Adipocyte (in vitro differentiated cells): ENCODE measurements at regions not wholly inside any gene's neighbourhood (a gene's known extent, or its start where the extent isn't known, plus 50 kb on each side); places are given as distances from the start of the nearest gene placed in this dataset.

Source experiments
- DNase-seq: peaks from one replicate; pipeline ENCODE4 v3.0.0-alpha.2; 2015; ENCODE audit warnings: low read depth
- H3K27me3 ChIP-seq: replicated peaks from 2 replicates; pipeline ENCODE4 v1.7.0; 2013; ENCODE audit warnings: mild to moderate bottlenecking, low read length, moderate library complexity; ENCODE audit not compliant: control insufficient read depth, insufficient read depth
- H3K36me3 ChIP-seq: 2 replicates; pipeline ENCODE4 v1.7.0; 2013; ENCODE audit warnings: low read length, mild to moderate bottlenecking, moderate library complexity; ENCODE audit not compliant: control insufficient read depth, insufficient read depth, severe bottlenecking
- H3K4me1 ChIP-seq: 2 replicates; pipeline ENCODE4 v1.7.0; 2013; ENCODE audit warnings: mild to moderate bottlenecking, low read length, moderate library complexity; ENCODE audit not compliant: control insufficient read depth, insufficient read depth
- H3K4me3 ChIP-seq: 2 replicates; pipeline ENCODE4 v1.7.0; 2013; ENCODE audit warnings: mild to moderate bottlenecking, low read length, moderate library complexity
- H3K9ac ChIP-seq: 2 replicates; pipeline ENCODE4 v1.7.0; 2013; ENCODE audit warnings: mild to moderate bottlenecking, low read length, moderate library complexity
- H3K9me3 ChIP-seq: 2 replicates; pipeline ENCODE4 v1.7.0; 2013; ENCODE audit warnings: mild to moderate bottlenecking, low read length, moderate library complexity; ENCODE audit not compliant: control insufficient read depth

DNA sequence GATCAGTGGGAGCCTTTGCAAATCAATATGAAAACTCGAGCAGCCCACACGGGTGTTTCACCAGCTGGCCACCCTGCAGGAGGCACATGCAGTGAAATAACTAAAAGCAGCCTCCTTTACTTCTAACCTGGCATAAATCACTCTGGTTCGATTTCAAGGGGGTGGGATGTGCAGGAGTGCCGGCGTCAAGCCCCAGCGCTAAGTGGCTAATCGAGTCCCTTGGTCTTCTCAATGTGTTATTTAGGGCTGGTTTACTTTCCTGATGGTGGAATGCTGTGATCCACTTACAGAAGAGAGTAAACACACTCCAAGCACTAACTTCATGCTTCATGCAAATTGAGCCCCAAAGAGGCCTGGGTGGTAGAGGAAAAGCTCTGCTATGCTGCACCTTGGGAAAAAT lies 109.4 kb downstream of the TMEM174 start:
- Histone ChIP-seq H3K27me3 (peaks cover 34% of the 10 kb centered on the region), H3K9me3 (no peaks in the 10 kb centered on the region), H3K4me3 (no peak overlapping the region), H3K36me3 (no peaks in the 10 kb centered on the region), H3K4me1 (peaks cover 9% of the 10 kb centered on the region), H3K9ac (no peak overlapping the region)
- no peak for DNase-seq

DNA sequence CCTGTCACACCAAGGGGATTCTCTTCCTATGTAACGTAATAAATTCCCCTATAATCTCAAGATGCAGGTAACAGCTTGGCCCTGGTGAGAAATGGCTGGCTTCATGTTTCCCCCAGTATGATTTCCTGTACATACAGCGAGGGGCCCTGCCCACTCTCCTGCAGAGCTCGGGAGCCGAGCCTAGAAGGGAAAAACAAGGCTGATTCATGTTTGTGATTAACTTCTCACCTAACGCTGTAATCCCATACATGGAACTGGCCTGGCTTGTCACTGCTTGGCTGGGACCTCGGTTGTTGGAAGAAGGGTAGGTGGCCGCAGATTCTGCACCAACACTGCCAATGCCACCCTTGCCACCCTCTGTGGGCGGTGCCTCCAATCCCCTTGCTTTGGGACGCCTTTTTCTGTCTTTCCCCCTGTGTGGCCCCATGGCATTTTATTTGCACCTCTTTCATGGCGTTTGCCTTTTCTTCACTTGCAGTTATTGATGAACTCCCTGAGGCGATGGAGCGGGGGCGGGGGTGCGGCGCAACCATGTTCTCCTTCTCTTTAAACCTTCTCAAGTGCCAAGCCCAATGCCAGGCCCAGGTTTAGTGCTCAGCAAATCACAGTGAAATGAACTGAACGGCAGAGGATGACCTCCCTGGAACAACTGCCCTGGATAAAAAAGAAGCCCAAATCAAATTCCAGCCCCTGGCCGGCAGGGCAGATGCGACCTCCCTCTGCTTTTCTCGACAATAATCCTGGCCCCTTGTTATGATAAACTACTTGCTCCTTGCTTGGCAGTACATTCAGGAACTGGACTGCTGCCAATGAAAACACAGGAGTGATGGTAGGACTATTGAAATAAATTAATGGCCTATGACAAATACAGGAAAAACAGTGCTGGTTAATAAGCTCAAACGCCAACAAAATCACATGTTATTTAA lies 108.1 kb downstream of the TMEM174 start:
- H3K4me3 ChIP-seq: no peak overlapping the region
- no peak for DNase-seq
- no peak overlapping the region for H3K9ac ChIP-seq

DNA sequence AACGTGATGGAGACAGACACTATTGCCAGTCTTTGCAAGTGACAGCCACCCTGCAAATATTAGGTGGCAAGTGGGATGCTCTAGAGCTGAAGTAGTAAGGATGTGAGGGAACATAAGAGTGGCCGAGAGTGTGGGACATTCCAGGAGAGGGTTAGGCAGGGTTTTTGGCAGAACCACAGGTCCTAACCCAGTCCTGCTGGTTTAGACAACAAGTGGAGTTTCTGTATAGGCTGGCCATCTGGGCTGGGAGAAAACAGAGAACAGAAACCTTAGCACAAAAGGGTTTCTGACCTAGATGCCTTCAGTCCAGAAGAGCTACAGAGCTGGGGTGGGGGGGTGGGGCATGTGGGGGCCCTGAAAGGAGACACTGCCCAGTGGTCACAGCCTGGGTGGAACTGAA lies 107.4 kb downstream of the TMEM174 start:
- Histone ChIP-seq H3K9me3 (no peaks in the 10 kb centered on the region), H3K4me3 (no peak overlapping the region), H3K27me3 (peaks cover 26% of the 10 kb centered on the region), H3K36me3 (no peaks in the 10 kb centered on the region), H3K4me1 (peaks cover 12% of the 10 kb centered on the region), H3K9ac (no peak overlapping the region)
- DNase-seq: no peak

More for the DNA sequence above, 108.1 kb downstream of the TMEM174 start:
- peaks cover 28% of the 10 kb centered on the region for H3K27me3 ChIP-seq
- H3K36me3 ChIP-seq: no peaks in the 10 kb centered on the region
- peaks cover 9% of the 10 kb centered on the region for H3K4me1 ChIP-seq
- H3K9me3 ChIP-seq: no peaks in the 10 kb centered on the region

DNA sequence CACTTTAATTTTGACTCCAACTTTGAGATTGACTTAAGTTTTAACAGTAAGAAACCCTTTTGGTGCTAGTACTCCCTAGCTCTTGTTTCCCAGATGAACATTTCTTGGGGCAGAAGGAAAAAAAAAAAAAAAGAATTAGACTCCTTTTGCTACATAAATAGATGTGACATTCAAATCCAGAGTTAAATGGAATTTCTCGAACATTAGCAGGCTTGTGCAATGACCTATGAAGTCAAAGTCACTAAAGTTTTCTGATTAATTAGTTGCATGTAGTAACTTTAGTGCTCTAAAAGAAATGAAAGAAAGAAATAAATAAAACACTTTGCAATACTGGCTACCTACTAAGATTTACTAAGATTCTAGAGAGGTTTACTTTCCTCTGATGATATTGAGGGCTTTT lies 106.8 kb downstream of the TMEM174 start:
- peaks cover 20% of the 10 kb centered on the region for H3K27me3 ChIP-seq
- no peak for DNase-seq
- H3K4me1 ChIP-seq: peaks cover 18% of the 10 kb centered on the region
- H3K4me3 ChIP-seq: no peak overlapping the region
- H3K9me3 ChIP-seq: no peaks in the 10 kb centered on the region
- H3K9ac ChIP-seq: no peak overlapping the region
- no peaks in the 10 kb centered on the region for H3K36me3 ChIP-seq

DNA sequence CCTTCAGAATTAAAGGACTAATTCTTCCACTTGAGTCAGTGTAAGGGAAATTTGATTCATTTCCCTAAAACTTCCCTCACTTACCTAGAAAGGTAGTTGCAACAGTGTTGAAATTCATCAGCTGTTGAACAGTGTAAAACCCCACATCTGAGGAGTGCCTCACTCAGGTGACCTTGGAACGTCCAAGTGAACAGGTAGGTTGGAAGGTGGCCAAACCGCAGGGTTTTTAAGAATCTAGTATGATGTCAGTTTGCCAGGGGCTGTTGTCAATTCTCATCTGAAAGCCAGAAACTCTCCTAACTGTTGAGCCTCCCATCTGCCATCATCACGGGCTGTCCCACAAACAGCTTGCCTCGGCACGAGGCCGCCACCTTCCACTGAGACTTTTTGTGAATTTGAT lies 105.7 kb downstream of the TMEM174 start:
- peaks cover 25% of the 10 kb centered on the region for H3K4me1 ChIP-seq
- DNase-seq: no peak
- H3K4me3 ChIP-seq: no peak overlapping the region
- H3K9ac ChIP-seq: no peak overlapping the region
- H3K9me3 ChIP-seq: no peaks in the 10 kb centered on the region
- H3K27me3 ChIP-seq: peaks cover 19% of the 10 kb centered on the region
- H3K36me3 ChIP-seq: no peaks in the 10 kb centered on the region

DNA sequence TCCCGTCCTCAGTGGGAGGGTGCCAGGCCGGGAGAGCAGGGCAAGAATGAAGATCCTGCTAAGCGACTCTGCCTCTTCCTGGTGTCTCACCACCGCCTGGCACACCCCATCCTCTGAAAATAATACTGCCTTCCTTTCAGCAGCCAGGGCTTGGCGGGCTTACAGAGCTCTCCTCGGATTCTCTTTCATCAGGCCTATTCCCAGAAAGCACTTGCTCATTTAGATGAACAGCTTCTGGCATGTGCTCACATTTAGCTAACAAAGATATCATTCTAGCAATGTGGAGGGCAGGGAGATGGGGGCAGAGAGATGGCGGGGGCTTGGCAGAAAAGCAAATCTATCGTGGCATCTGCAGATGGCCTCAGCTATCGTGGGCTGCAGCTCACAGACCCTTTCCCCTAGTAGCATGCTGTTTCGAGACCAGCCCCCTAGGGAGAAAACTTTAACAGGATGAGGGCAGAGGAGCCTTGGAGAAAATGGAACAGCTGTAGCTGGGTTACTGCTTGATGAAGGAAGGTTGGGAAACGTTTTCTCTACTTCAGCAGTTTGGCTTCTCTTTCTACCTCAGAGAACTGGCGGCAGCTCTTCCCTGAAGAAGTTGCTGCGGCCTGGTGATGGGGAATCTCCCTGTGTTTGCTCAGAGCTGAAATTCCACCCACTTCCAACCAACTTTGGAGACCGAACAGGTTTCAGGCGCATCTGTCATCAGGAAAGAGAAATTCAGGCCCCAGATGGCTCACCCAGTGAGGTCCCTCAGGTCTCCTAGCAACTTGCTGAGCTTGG lies 102.1 kb downstream of the TMEM174 start:
- H3K9ac ChIP-seq: peak overlapping the region; percentile 13
- H3K36me3 ChIP-seq: no peaks in the 10 kb centered on the region
- H3K9me3 ChIP-seq: no peaks in the 10 kb centered on the region
- peaks cover 28% of the 10 kb centered on the region for H3K4me1 ChIP-seq
- H3K4me3 ChIP-seq: no peak overlapping the region
- DNase-seq: peak; percentile 52
- H3K27me3 ChIP-seq: peaks cover 13% of the 10 kb centered on the region

DNA sequence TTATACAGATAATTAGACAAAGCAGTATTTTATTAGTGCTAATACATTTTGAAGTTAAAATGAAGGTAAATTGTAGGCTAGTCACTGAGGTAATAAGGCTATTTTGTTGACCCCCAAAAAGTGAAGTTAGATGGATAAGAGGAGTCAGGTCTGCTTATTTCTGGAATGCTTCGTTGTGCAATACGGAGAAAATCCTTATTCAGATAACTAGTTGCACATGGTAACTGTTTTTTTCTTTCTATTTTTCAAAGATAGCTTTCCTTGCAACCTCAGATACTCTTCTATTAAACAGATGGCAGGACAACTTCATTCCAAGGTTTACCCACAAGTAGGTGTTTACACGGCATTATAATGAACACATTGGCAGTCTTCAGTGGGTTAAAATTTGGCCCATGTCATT lies 101.1 kb downstream of the TMEM174 start:
- peak; percentile 53 for DNase-seq
- Histone ChIP-seq H3K4me3 (no peak overlapping the region), H3K36me3 (no peaks in the 10 kb centered on the region), H3K4me1 (peaks cover 24% of the 10 kb centered on the region), H3K9ac (no peak overlapping the region), H3K27me3 (peaks cover 19% of the 10 kb centered on the region), H3K9me3 (no peaks in the 10 kb centered on the region)

DNA sequence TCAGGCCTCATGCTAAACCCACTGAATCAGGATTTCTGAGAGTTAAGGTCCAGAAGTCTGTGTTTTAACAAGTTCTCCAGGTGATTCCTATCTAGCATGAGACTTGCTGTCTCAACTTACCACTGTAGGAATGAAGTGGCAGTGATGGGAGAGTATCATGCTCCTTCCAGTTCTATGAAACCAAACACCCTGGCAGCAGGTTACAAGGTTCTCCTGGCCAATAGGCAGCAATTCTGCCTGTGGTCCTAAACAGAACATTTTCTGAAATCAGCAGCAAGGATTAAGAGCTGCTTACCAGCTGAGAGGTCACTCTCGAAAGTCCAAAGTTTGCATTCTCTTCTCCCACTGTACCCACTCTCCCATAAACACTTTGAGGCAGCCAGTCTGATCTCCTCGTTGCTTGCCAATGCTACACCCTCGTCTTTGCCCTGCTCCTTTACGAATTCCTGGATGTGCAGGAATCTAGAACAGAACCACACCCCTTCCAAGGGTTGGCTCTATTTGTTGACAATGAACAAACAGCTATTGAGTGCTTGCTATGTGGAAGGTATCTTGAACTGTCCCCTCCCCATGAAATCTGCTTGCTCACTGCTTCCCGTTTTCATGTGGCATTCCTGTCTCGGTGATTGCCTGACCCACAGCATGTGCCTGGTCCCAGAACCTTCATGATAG lies 100.5 kb downstream of the TMEM174 start:
- no peaks in the 10 kb centered on the region for H3K9me3 ChIP-seq

DNA sequence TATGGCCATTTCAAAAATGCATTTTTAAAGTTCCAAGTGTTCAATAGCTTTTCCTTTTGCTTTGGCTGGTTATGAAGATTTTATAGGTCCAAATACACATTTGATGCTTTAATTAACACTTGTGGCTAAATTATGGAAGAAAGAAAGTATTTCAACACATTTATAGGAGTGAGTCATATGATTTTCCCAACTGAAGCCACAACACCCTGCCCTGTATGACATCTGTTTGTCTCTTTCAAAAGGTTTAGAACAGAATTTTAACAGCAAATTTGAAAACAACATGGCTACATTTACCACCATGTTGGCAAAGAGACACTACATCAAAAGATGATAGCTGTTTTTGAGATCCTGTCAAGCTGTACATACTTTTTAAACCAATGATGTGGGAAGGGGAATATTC lies 99.4 kb downstream of the TMEM174 start:
- no peaks in the 10 kb centered on the region for H3K36me3 ChIP-seq
- peaks cover 27% of the 10 kb centered on the region for H3K4me1 ChIP-seq
- H3K27me3 ChIP-seq: peaks cover 11% of the 10 kb centered on the region
- no peaks in the 10 kb centered on the region for H3K9me3 ChIP-seq
- no peak for DNase-seq
- no peak overlapping the region for H3K9ac ChIP-seq
- H3K4me3 ChIP-seq: no peak overlapping the region

More for the DNA sequence above, 100.5 kb downstream of the TMEM174 start:
- no peak for DNase-seq
- Histone ChIP-seq H3K9ac (no peak overlapping the region), H3K27me3 (peaks cover 19% of the 10 kb centered on the region), H3K4me3 (no peak overlapping the region), H3K36me3 (no peaks in the 10 kb centered on the region), H3K4me1 (peaks cover 24% of the 10 kb centered on the region)

DNA sequence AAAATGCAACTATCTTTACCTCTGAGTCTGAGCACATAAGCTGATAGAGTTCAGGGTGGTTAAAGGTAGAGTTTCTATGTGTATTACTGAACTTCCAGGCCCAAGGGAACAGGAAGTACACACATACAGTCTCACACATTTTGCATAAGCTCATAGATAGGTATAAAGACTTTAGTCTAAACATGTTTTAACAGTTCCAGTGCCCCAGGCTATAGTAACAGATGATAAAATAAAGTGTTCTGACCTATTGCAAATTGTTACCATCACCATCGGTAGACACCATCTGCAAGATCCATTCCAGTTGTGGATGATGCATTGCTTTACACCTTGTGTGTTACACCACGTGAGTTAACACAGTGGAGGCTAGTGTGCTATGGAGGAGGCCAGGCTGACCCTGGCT lies 95.8 kb downstream of the TMEM174 start:
- no peak for DNase-seq
- Histone ChIP-seq H3K27me3 (peaks cover 11% of the 10 kb centered on the region), H3K36me3 (no peaks in the 10 kb centered on the region), H3K4me1 (peaks cover 20% of the 10 kb centered on the region), H3K9me3 (no peaks in the 10 kb centered on the region), H3K4me3 (no peak overlapping the region), H3K9ac (no peak overlapping the region)
